Loucy (cell line): ENCODE measurements at regions not wholly inside any gene's neighbourhood (a gene's known extent, or its start where the extent isn't known, plus 50 kb on each side); places are given as distances from the start of the nearest gene placed in this dataset.

Source experiments
- CTCF ChIP-seq: fragments of 200-600 bp; sonication (generic); conservative IDR thresholded peaks from 2 replicates; pipeline ENCODE4 v1.5.1; 2014; ENCODE audit warnings: mild to moderate bottlenecking, antibody characterized with exemption, low read length
- EZH2phosphoT487 ChIP-seq: fragments of 200-600 bp; IDR thresholded peaks from 2 replicates; pipeline ENCODE4 v1.6.1; 2018; ENCODE audit warnings: antibody characterized with exemption, mild to moderate bottlenecking, moderate library complexity, borderline replicate concordance

DNA sequence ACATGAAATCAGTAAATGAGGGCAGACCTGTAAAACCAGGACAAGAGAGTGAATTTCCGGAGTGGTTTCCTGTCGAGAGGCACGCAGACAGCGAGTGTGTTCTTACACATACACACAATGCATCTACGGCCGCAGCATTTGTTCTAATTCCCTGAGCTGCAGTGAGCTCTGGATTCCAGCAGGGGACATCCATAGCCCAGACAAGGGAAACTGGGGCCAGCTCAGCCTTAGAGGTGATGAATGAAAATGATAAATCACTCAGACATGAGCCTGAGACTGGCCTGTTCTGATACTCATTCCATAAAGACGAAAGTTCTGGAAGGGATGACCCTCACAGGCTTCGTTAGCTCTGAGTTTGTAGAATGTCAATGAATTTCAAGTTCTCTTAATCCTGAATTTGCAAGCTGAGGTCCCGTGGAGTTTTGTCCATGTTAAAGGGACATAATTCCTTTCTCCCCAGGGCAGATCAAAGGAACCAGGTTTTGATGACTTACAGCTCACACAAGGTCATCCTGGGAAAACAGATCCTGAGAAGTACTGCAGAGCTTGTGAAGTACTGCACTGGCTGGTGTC lies 207.9 kb upstream of the C1orf87 start:
- TF ChIP-seq CTCF (peak; percentile 99), EZH2phosphoT487 (no peak)
